ENCODE measurements at regions not wholly inside any gene's neighbourhood (a gene's known extent, or its start where the extent isn't known, plus 50 kb on each side); places are given as distances from the start of the nearest gene placed in this dataset.

- Histone ChIP-seq H3K9me3 (ENCODE audit: low read length) (no peaks in the 10 kb centered on the region), H3K36me3 (replicated peaks in 1 of 2; ENCODE audit: control insufficient read depth in 1 of 2, insufficient read depth in 2 of 2, low read length in 2 of 2) (no peaks in the 10 kb centered on the region), H3K9ac (ENCODE audit: insufficient read depth, low read depth, low read length) (no peak overlapping the region), H3K4me2 (ENCODE audit: low read depth, low read length) (no peak overlapping the region), H2AFZ (ENCODE audit: low read length) (no peak overlapping the region), H3K4me3 (replicated peaks in 1 of 3; ENCODE audit: insufficient read depth in 1 of 3, low read depth in 2 of 3, low read length in 3 of 3) (no peak overlapping the region), H4K20me1 (ENCODE audit: insufficient read depth, low read length) (peaks cover 23% of the 10 kb centered on the region), H3K79me2 (ENCODE audit: insufficient read depth, low read length) (no peaks in the 10 kb centered on the region), H3K27ac (ENCODE audit: extremely low read length, insufficient read depth, low read length) (no peak overlapping the region), H3K4me1 (ENCODE audit: insufficient read depth, low read length) (peaks cover 36% of the 10 kb centered on the region), H3K27me3 (ENCODE audit: control insufficient read depth in 1 of 2, insufficient read depth in 2 of 2, low read length in 2 of 2) (peaks cover 12 to 30% of the 10 kb centered on the region in 2 experiments; a peak in 4 of 5 replicates)
- BruUV-seq (replicated peaks): no TSS peak
- ChIA-PET POLR2A (no interaction called here), CTCF (ENCODE audit: low intra/inter-chr PET ratio, low total read pairs) (no interaction called here)
- intact Hi-C loops (cut with micrococcal nuclease; ENCODE audit: unreplicated experiment): no loop called here
- WGBS (ENCODE audit: low lambda C conversion rate): 67% methylated on average over 17 of the region's 17 CpGs
- DNase-seq (ENCODE audit: low spot score) (no peak), FAIRE-seq (no peak), ATAC-seq (no peak)
- in situ Hi-C loops (cut with HindIII; ENCODE audit: extremely low pct_ligation_motif_present, low pct_unique_long_range_greater_than_20kb): no loop called here
- TF ChIP-seq DMAP1 (CRISPR knock-in tag; IDR thresholded peaks at IDR 0.05): no peak
- no peak for TF ChIP-seq ZNF354B (CRISPR knock-in tag; IDR thresholded peaks at IDR 0.05)
- TF ChIP-seq YEATS2 (CRISPR knock-in tag; IDR thresholded peaks at IDR 0.05; ENCODE audit: borderline replicate concordance): no peak
- no peak for TF ChIP-seq TBP (CRISPR knock-in tag; IDR thresholded peaks at IDR 0.05)
- TF ChIP-seq ZNF598 (CRISPR knock-in tag; IDR thresholded peaks at IDR 0.05; ENCODE audit: borderline replicate concordance): no peak
- TF ChIP-seq ZNF407 (CRISPR knock-in tag; IDR thresholded peaks at IDR 0.05; ENCODE audit: not compliant biosample characterization): no peak
- no peak for TF ChIP-seq ZNF740 (CRISPR knock-in tag; IDR thresholded peaks at IDR 0.05)
- TF ChIP-seq POLR2G (IDR thresholded peaks at IDR 0.05; ENCODE audit: low read depth, low read length): no peak
- TF ChIP-seq ZMAT3 (CRISPR knock-in tag; conservative IDR thresholded peaks at IDR 0.05): no peak
- TF ChIP-seq NFRKB (IDR thresholded peaks at IDR 0.05): no peak
- no peak for TF ChIP-seq ZNF775 (CRISPR knock-in tag; IDR thresholded peaks at IDR 0.05; ENCODE audit: borderline replicate concordance)
- no peak for TF ChIP-seq POLR2AphosphoS5 (IDR thresholded peaks at IDR 0.05; ENCODE audit: low read depth, low read length)
- TF ChIP-seq ZNF674 (CRISPR knock-in tag; IDR thresholded peaks at IDR 0.05; ENCODE audit: low read depth): no peak
- TF ChIP-seq SKI (IDR thresholded peaks at IDR 0.05; ENCODE audit: partially characterized antibody): no peak
- no peak for TF ChIP-seq NR0B2 (CRISPR knock-in tag; IDR thresholded peaks at IDR 0.05)
- TF ChIP-seq ZNF124 (CRISPR knock-in tag; IDR thresholded peaks at IDR 0.05): no peak
- TF ChIP-seq ZNF33B (CRISPR knock-in tag; IDR thresholded peaks at IDR 0.05): no peak
- TF ChIP-seq SATB2 (CRISPR knock-in tag; IDR thresholded peaks at IDR 0.05): no peak
- no peak for TF ChIP-seq HMG20B (CRISPR knock-in tag; conservative IDR thresholded peaks at IDR 0.05)
Measured at GRCh38 chr16:85425074-85425662, 188.0 kb upstream of the GSE1 start.
